PFSK-1 (cell line): ENCODE measurements at regions not wholly inside any gene's neighbourhood (a gene's known extent, or its start where the extent isn't known, plus 50 kb on each side); places are given as distances from the start of the nearest gene placed in this dataset.

Experiments used
- POLR2AphosphoS5 ChIP-seq: IDR thresholded peaks from 2 replicates; pipeline ENCODE4 v1.6.1; 2012; ENCODE audit warnings: low read depth, mild to moderate bottlenecking, control low read depth, low read length, moderate library complexity
- TAF1 ChIP-seq: IDR thresholded peaks from 2 replicates; pipeline ENCODE4 v1.6.1; 2012; ENCODE audit warnings: low read length, control low read depth, borderline replicate concordance; ENCODE audit not compliant: insufficient read depth
- TF ChIP-seq, protein P1 (sequence below), 2 experiments: IDR thresholded peaks; 2 replicates each; pipeline versions ENCODE4 v1.6.1 to v1.8.0; 2011 to 2012; ENCODE audit warnings: low read depth in 2 of 2, low read length in 2 of 2, control low read depth in 1 of 2, inconsistent platforms in 1 of 2, mild to moderate bottlenecking in 1 of 2, moderate library complexity in 1 of 2; ENCODE audit not compliant: insufficient read depth in 1 of 2

DNA sequence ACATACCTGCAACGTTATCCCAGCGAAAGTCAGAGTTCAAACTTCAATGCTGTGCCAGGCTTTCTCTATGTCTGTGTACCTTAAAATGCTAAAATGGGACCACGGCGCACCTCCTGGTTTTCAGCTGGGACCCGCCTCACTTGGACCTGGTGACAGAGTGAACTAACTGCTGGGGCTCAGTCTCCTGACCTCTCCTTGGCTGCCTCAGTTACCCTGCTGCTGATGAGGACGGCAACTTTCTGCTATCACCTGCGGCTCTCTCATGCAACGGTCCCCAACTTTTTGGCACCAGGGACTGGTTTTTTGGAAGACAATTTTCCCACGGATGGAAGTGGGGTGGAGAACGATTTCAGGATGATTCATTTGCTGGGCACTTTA is 402.8 kb downstream of the BRD1 start:
- no peak for TF ChIP-seq POLR2AphosphoS5
- TF ChIP-seq, protein P1, sequence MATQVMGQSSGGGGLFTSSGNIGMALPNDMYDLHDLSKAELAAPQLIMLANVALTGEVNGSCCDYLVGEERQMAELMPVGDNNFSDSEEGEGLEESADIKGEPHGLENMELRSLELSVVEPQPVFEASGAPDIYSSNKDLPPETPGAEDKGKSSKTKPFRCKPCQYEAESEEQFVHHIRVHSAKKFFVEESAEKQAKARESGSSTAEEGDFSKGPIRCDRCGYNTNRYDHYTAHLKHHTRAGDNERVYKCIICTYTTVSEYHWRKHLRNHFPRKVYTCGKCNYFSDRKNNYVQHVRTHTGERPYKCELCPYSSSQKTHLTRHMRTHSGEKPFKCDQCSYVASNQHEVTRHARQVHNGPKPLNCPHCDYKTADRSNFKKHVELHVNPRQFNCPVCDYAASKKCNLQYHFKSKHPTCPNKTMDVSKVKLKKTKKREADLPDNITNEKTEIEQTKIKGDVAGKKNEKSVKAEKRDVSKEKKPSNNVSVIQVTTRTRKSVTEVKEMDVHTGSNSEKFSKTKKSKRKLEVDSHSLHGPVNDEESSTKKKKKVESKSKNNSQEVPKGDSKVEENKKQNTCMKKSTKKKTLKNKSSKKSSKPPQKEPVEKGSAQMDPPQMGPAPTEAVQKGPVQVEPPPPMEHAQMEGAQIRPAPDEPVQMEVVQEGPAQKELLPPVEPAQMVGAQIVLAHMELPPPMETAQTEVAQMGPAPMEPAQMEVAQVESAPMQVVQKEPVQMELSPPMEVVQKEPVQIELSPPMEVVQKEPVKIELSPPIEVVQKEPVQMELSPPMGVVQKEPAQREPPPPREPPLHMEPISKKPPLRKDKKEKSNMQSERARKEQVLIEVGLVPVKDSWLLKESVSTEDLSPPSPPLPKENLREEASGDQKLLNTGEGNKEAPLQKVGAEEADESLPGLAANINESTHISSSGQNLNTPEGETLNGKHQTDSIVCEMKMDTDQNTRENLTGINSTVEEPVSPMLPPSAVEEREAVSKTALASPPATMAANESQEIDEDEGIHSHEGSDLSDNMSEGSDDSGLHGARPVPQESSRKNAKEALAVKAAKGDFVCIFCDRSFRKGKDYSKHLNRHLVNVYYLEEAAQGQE (IDR thresholded peaks at IDR 0.05; ENCODE audit: insufficient read depth in 1 of 2, low read depth in 2 of 2, low read length in 2 of 2): no peak
- TF ChIP-seq TAF1: no peak
